Endothelial cell (in vitro differentiated cells): ENCODE measurements at regions not wholly inside any gene's neighbourhood (a gene's known extent, or its start where the extent isn't known, plus 50 kb on each side); places are given as distances from the start of the nearest gene placed in this dataset.
A peak's percentile ranks its signal among the peaks of the same experiment; 100 is the strongest.
"Not testable (repeated sequence)": the region's sequence is repeated elsewhere in the genome, so short reads cannot be mapped to it uniquely, and the experiment has no call there.

Experiments
- DNase-seq: peaks from one replicate; pipeline ENCODE4 v3.0.0; 2021; ENCODE audit warnings: low spot score
- H3K27ac Mint-ChIP-seq: one replicate; pipeline ENCODE4 v1.8.0; 2021; ENCODE audit warnings: mixed read lengths, inconsistent platforms; ENCODE audit not compliant: unreplicated experiment
- H3K27me3 Mint-ChIP-seq: one replicate; pipeline ENCODE4 v1.8.0; 2021; ENCODE audit warnings: mild to moderate bottlenecking, moderate library complexity, mixed read lengths, inconsistent platforms; ENCODE audit not compliant: unreplicated experiment
- H3K36me3 Mint-ChIP-seq: one replicate; pipeline ENCODE4 v1.8.0; 2021; ENCODE audit warnings: mild to moderate bottlenecking, low read depth, mixed read lengths, inconsistent platforms; ENCODE audit not compliant: unreplicated experiment
- H3K4me1 Mint-ChIP-seq: one replicate; pipeline ENCODE4 v1.8.0; 2021; ENCODE audit warnings: mild to moderate bottlenecking, mixed read lengths, inconsistent platforms; ENCODE audit not compliant: unreplicated experiment
- H3K4me3 Mint-ChIP-seq: one replicate; pipeline ENCODE4 v1.8.0; 2021; ENCODE audit warnings: mild to moderate bottlenecking, mixed read lengths, inconsistent platforms; ENCODE audit not compliant: unreplicated experiment
- H3K9me3 Mint-ChIP-seq: one replicate; pipeline ENCODE4 v1.8.0; 2021; ENCODE audit warnings: mixed read lengths, inconsistent platforms; ENCODE audit not compliant: unreplicated experiment

DNA sequence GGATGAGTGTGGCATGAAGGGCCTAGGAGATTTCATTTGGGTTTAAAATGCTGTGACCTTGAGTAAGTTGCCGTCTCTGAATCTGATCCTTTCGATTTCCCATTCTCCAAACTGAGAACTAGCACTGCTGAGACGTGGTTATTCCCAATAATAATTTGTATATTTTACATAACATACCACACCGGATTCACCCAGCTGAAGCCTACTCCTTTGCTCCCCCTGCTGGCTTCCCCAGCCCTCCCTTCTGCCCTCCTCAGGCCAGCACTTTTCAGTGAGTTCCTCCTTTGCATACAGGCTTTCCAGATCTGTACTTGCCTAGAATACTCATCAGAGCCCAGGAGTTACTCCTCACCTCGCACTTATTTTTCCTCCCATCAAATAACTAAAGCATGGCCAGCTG, 255.1 kb downstream of the OR4F29 start:
- H3K4me1 Mint-ChIP-seq, H3K4me3 Mint-ChIP-seq, H3K27ac Mint-ChIP-seq, H3K27me3 Mint-ChIP-seq, H3K36me3 Mint-ChIP-seq, H3K9me3 Mint-ChIP-seq, DNase-seq: not testable (repeated sequence)

DNA sequence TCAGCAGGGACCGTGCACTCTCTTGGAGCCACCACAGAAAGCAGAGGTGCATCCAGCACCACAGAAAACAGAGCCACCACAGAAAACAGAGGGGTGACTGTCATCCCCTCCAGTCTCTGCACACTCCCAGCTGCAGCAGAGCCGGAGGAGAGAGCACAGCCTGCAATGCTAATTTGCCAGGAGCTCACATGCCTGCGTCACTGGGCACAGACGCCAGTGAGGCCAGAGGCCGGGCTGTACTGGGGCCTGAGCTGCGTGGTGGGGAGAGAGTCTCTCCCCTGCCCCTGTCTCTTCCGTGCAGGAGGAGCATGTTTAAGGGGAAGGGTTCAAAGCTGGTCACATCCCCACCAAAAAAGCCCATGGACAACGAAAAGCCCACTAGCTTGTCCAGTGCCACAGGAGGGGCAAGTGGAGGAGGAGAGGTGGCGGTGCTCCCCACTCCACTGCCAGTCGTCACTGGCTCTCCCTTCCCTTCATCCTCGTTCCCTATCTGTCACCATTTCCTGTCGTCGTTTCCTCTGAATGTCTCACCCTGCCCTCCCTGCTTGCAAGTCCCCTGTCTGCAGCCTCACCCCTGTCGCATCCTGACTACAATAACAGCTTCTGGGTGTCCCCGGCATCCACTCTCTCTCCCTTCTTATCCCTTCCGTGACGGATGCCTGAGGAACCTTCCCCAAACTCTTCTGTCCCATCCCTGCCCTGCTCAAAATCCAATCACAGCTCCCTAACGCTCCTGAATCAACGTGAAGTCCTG, 260.0 kb downstream of the OR4F29 start:
- peak; percentile 8 for DNase-seq
- H3K27me3 Mint-ChIP-seq, H3K36me3 Mint-ChIP-seq, H3K9me3 Mint-ChIP-seq, H3K27ac Mint-ChIP-seq, H3K4me1 Mint-ChIP-seq, H3K4me3 Mint-ChIP-seq: not testable (repeated sequence)

- peak overlapping the region; percentile 17 for H3K4me3 Mint-ChIP-seq
Measured at GRCh38 chr1:190678-191077, 260.8 kb downstream of the OR4F29 start.

GRCh38 chr1:189915-190314, 261.6 kb downstream of the OR4F29 start:
- not testable (repeated sequence) for H3K27ac Mint-ChIP-seq, DNase-seq, H3K36me3 Mint-ChIP-seq, H3K4me1 Mint-ChIP-seq, H3K4me3 Mint-ChIP-seq, H3K27me3 Mint-ChIP-seq, H3K9me3 Mint-ChIP-seq

More at GRCh38 chr1:190678-191077, 260.8 kb downstream of the OR4F29 start:
- not testable (repeated sequence) for H3K4me1 Mint-ChIP-seq, H3K36me3 Mint-ChIP-seq, H3K9me3 Mint-ChIP-seq, DNase-seq, H3K27me3 Mint-ChIP-seq, H3K27ac Mint-ChIP-seq

GRCh38 chr1:189270-189669, 262.2 kb downstream of the OR4F29 start:
- not testable (repeated sequence) for H3K36me3 Mint-ChIP-seq, H3K27ac Mint-ChIP-seq, DNase-seq, H3K4me3 Mint-ChIP-seq, H3K4me1 Mint-ChIP-seq, H3K27me3 Mint-ChIP-seq, H3K9me3 Mint-ChIP-seq

- not testable (repeated sequence) for H3K27ac Mint-ChIP-seq, H3K4me3 Mint-ChIP-seq, H3K9me3 Mint-ChIP-seq
Measured at GRCh38 chr1:187298-187697, 264.2 kb downstream of the OR4F29 start.

DNA sequence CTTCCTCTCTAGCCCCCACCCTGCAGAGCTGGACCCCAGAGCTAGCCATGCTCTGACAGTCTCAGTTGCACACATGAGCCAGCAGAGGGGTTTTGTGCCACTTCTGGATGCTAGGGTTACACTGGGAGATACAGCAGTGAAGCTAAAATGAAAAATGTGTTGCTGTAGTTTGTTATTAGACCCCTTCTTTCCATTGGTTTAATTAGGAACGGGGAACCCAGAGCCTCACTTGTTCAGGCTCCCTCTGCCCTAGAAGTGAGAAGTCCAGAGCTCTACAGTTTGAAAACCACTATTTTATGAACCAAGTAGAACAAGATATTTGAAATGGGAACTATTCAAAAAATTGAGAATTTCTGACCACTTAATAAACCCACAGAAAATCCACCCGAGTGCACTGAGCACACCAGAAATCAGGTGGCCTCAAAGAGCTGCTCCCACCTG, 264.8 kb downstream of the OR4F29 start:
- H3K36me3 Mint-ChIP-seq, H3K9me3 Mint-ChIP-seq, H3K27ac Mint-ChIP-seq, H3K27me3 Mint-ChIP-seq, H3K4me1 Mint-ChIP-seq: not testable (repeated sequence)
- H3K4me3 Mint-ChIP-seq, result peak overlapping the region; percentile 51
- DNase-seq, result peak; percentile 2

More at GRCh38 chr1:187298-187697, 264.2 kb downstream of the OR4F29 start:
- DNase-seq, H3K4me1 Mint-ChIP-seq, H3K27me3 Mint-ChIP-seq, H3K36me3 Mint-ChIP-seq: not testable (repeated sequence)

- not testable (repeated sequence) for H3K36me3 Mint-ChIP-seq, H3K27me3 Mint-ChIP-seq, H3K9me3 Mint-ChIP-seq, H3K4me3 Mint-ChIP-seq, DNase-seq, H3K27ac Mint-ChIP-seq, H3K4me1 Mint-ChIP-seq
Measured at GRCh38 chr1:186223-186622, 265.3 kb downstream of the OR4F29 start.

DNA sequence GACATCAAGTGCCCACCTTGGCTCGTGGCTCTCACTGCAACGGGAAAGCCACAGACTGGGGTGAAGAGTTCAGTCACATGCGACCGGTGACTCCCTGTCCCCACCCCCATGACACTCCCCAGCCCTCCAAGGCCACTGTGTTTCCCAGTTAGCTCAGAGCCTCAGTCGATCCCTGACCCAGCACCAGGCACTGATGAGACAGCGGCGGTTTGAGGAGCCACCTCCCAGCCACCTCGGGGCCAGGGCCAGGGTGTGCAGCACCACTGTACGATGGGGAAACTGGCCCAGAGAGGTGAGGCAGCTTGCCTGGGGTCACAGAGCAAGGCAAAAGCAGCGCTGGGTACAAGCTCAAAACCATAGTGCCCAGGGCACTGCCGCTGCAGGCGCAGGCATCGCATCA, 266.0 kb downstream of the OR4F29 start:
- not testable (repeated sequence) for H3K4me1 Mint-ChIP-seq, DNase-seq, H3K27ac Mint-ChIP-seq, H3K36me3 Mint-ChIP-seq, H3K27me3 Mint-ChIP-seq, H3K4me3 Mint-ChIP-seq, H3K9me3 Mint-ChIP-seq

DNA sequence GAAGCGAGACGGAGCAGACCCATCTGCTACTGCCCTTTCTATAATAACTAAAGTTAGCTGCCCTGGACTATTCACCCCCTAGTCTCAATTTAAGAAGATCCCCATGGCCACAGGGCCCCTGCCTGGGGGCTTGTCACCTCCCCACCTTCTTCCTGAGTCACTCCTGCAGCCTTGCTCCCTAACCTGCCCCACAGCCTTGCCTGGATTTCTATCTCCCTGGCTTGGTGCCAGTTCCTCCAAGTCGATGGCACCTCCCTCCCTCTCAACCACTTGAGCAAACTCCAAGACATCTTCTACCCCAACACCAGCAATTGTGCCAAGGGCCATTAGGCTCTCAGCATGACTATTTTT, 267.2 kb downstream of the OR4F29 start:
- H3K4me1 Mint-ChIP-seq, H3K27me3 Mint-ChIP-seq, H3K9me3 Mint-ChIP-seq, H3K4me3 Mint-ChIP-seq, H3K36me3 Mint-ChIP-seq, H3K27ac Mint-ChIP-seq, DNase-seq: not testable (repeated sequence)

- not testable (repeated sequence) for H3K27me3 Mint-ChIP-seq, H3K4me1 Mint-ChIP-seq, H3K4me3 Mint-ChIP-seq, H3K9me3 Mint-ChIP-seq, H3K27ac Mint-ChIP-seq, H3K36me3 Mint-ChIP-seq
- DNase-seq, result peak; percentile 2
Measured at GRCh38 chr1:183620-184335, 267.7 kb downstream of the OR4F29 start.

DNA sequence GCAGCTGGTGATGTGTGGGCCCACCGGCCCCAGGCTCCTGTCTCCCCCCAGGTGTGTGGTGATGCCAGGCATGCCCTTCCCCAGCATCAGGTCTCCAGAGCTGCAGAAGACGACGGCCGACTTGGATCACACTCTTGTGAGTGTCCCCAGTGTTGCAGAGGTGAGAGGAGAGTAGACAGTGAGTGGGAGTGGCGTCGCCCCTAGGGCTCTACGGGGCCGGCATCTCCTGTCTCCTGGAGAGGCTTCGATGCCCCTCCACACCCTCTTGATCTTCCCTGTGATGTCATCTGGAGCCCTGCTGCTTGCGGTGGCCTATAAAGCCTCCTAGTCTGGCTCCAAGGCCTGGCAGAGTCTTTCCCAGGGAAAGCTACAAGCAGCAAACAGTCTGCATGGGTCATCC, 268.4 kb downstream of the OR4F29 start:
- not testable (repeated sequence) for H3K4me3 Mint-ChIP-seq, H3K4me1 Mint-ChIP-seq, H3K27me3 Mint-ChIP-seq, DNase-seq, H3K36me3 Mint-ChIP-seq, H3K9me3 Mint-ChIP-seq, H3K27ac Mint-ChIP-seq
